Islet of Langerhans (tissue), 1 donor: ENCODE measurements at regions not wholly inside any gene's neighbourhood (a gene's known extent, or its start where the extent isn't known, plus 50 kb on each side); places are given as distances from the start of the nearest gene placed in this dataset.

Source experiments
- FAIRE-seq: peaks from one replicate; lab custom pipeline; 2011; peaks lifted over from hg19 to GRCh38; lab: Jason Lieb, UNC

DNA sequence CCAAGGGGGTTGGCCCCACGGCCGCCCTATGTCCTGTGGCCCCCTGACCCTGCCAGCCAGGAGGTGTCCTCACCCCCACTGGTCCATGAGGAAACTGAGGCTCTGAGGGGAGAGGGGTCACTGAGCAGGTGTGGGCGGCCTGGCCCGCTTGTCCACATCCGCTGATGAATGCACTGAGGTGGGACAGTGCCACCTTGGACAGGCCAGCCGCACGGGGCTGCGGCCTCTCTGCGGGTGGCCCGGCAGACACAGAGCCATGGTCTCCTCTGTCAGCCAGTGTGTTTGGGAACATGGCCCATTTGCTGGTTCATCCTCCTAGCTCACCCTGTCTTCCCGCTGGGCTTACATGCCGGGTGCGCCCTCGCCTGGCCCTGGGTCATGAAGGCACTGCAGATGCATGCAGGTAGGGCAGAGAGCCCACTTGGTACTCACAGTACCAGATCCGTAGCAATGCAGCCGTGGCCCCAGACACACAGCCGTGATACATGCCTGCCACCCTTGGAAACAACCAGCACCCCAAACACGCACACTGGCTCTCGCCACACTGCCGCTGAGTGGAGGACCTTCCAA, 93.9 kb downstream of the ENGASE start:
- FAIRE-seq, result no peak

GRCh38 chr17:79167486-79167885, 92.9 kb downstream of the ENGASE start:
- FAIRE-seq, result no peak

DNA sequence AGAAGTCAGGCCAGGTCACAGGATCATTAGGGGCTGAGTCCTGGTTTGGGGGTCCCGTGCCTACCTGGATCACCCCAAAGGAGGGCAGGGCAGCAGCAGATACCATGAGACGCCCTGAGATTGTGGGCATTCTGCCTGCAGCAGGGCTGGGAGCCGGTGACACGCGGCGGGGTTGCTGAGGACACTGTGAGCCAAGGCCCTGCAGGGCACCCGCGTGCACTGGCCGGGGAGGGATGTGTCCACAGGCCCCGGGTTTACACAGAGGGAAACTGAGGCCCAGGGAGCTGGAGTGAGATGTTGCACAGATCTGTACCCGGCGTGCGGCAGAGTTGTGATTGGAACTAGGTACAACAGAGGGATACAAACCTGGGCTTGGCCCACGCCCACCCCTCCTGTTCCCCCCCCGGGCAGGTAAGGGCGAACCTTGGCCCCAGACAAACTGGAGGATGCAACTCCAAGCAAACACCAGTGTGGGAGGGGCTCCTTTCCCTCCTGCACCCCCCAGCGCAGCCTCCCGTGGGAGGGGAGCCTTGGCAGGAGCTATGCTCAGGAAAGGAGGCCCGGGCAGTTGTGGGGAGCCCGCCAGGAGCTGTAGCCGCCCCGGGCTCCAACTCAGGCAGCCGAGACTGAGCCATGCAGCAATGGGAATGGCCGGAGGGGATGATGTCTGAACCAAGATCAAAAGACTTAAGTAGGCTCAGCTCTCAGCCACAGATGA, 91.3 kb downstream of the ENGASE start:
- no peak for FAIRE-seq

- no peak for FAIRE-seq
Measured at GRCh38 chr17:79164913-79165695, 90.5 kb downstream of the ENGASE start.

GRCh38 chr17:79164408-79164807, 89.8 kb downstream of the ENGASE start:
- no peak for FAIRE-seq

DNA sequence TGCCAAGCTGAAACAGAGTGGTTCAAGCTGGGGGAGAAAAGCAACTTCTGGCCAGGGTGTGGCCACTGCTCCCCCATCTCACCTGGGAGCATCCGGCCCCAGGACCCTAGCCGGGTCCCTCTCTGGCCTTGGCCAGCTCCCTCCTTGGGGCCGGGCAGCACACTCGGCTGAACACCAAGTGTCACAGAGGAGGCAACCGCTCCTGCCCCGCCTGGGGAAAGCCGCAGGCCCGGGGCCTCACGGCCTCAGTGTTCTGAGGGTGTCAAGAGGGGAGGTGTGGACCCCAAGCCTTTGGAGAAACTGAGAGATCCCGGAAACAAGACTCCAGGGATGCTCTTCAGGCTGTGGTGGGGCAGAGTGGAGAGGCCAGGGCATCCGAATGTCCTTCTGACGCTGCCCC, 88.4 kb downstream of the ENGASE start:
- no peak for FAIRE-seq

GRCh38 chr17:79162012-79162963, 87.7 kb downstream of the ENGASE start:
- FAIRE-seq, result no peak

GRCh38 chr17:79160980-79161636, 86.5 kb downstream of the ENGASE start:
- no peak for FAIRE-seq

DNA sequence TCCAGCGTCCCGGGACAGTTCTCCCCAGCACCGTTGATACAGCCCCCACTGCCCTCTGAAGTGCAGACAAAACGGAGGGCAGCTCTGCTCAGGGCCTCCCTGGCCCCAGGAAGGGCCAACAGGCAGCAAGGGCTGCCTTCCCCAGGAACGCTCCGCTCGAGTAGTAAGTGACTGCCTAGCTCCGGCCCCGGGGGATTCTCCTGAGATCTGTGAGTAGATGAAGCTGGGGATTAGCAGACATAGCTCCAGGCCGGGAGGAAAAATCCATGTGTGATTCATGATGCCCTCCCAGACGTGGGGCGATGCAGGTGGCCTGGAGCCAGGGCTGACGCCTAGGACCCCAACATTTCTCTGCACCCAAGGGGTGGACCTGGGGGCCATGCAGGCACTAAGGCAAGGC, 85.3 kb downstream of the ENGASE start:
- no peak for FAIRE-seq

DNA sequence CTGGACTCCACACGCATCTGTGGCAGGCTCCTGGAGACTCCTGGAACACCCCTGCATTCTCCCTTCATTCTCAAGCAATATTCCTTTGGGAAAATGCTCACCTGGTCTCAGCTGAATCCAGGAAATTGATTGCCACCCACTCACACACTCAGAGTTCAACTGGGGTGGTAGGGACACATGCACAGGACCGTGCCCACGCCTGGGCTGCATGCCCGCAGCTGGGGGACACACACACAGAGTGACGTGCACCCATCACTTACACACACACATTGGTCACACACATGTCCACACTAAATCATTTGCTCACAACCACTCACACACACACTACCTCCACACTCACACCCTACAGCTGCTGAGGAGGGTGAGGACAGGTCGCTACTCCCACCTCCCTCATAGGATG, 84.8 kb downstream of the ENGASE start:
- FAIRE-seq, result no peak

GRCh38 chr17:79156463-79157095, 82.0 kb downstream of the ENGASE start:
- no peak for FAIRE-seq

GRCh38 chr17:79155701-79156100, 81.1 kb downstream of the ENGASE start:
- no peak for FAIRE-seq

DNA sequence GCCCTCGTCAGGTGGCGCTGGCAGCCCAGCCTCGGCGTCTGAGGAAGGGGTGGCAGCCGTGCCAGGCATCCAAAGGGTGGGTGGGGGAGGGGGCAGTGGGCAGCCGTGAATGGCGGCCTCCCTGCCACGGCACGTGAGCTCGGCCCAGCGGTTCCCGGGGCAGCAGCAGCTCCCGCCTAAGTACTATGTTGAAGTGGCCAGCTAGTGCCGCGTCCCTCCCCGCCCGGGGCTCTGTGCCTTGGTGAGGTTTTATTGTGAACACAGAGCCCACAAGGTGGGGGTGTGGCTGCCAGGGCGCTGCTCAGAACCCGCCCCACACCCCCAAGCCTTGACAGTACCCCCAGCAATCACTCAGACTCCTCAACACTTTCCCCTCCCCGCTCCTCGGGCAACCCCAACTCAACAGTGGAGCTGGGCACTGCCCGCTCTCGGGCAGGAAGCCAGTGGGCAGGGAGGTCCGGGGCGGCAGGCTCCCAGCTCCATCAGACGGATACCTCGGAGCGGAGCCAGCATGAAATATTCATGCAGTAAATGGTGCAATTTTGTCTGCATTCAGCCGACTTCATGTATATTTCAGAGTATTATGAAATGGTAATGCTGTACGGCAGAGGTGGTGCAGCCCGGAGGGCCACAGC, 80.4 kb downstream of the ENGASE start:
- no peak for FAIRE-seq

GRCh38 chr17:79154446-79154845, 79.8 kb downstream of the ENGASE start:
- FAIRE-seq, result no peak

DNA sequence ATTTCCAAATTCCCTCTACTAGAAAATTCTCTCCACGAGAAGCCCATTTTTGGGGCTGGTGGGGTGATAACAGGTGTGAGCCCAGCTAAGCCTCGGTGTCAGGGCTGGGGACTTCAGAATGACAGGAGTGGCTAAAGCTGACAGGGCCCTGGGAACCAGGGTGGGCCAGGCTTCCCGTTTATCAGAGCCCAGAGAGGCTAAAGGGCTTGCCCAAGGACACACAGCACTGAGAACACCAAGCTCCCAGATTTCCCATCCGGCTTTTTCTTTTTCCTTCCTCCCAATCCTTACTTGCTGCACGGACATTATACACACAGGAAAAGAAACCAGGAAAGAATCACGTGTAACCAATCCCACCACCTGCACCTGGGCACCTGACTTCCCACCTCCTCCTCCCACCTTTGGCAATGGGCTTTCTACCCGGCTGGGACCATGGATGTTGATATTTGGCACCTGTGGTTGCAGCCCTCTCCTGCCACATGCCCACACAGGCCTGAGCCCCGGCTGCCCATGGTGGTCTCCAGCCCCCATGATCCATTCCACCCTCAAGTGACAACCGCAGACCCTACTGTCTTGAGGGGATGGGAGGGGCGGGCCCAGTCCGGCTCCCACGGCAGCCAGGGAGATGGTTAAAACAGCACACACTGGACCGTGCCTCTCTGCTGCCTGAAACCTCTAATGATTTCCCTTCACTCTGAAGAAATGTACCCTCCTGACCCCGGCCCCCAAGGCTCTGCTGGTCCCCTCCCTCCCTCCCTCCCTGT, 78.9 kb downstream of the ENGASE start:
- no peak for FAIRE-seq

DNA sequence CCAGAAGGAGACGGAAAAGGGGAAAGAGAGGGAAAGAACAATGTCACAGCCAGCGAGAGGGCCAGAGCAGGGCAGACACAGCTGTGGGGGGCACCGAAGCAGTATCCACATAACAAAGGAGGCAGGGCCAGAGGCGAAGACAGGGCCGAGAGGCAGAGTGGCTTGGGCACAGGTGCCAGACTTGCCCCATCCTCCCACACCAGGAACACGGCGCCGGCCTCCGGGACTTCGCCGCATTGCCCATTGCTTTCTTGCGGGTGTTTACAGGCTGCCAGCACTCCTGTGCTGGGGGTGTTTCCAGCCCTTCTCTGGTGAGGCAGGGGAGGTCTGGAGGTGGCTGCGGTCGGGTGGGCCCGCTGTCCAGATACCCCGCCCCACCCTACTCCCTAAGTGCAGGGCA, 78.0 kb downstream of the ENGASE start:
- no peak for FAIRE-seq

GRCh38 chr17:79152110-79152509, 77.5 kb downstream of the ENGASE start:
- FAIRE-seq, result no peak

DNA sequence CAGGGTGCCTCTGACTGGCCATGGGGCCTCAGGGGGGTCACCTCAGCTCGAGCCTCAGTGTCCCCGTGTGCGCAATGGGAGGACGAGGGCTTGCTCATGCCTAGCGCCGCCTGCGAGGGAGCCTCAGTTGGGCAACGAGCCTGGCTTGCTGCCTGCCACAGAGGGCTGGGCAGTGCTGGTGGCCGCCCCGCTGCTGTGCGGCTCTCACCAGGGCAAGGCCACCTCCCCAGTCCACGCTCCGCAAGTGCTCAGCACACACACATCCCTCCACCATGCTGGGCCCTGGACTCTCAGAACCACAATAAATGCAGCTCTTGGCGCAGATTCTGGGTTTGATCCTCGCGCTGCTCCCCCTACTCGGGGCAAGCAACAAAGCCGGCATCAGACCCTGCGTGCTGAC, 76.2 kb downstream of the ENGASE start:
- no peak for FAIRE-seq

DNA sequence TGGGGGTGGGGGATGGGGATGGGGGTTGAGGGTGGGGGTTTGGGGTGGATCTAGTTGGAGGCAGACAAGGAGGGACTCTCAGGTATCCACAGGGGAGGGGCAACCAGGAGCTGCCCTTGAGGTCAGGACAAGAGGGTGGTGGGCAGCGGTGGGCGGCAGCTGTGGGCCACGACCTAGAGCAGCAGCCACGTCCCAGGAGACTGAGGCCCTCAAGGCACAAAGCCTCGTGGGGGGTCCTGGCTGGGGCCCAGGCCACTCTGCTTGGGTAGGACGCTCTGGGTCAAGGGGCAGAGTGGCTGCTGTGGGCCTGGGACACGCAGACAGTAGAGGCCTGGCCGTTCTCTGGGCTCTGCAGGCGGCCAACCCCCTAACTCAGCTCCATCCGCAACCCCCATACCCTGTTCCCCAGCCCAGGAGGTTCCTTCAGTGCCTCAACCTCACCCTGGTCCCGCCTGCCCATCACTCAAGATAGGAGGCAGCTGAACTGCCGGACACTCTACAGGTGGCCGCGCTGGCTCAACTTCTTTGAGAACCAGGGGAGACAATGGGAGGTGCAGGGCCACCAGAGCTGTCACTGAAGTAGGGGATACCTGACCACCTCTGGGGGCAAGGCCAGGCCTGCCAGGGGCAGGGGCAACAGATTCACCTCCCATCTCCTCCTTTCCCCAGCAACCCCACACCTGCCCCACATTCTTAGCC, 75.6 kb downstream of the ENGASE start:
- no peak for FAIRE-seq
